HEK293 (cell line): ENCODE measurements at regions not wholly inside any gene's neighbourhood (a gene's known extent, or its start where the extent isn't known, plus 50 kb on each side); places are given as distances from the start of the nearest gene placed in this dataset.

Experiments used
- CTCF ChIA-PET: fragments of 350-600 bp; formaldehyde crosslinking; extraction: SDS; loops from one replicate; lab custom pipeline; 2021; ENCODE audit warnings: antibody characterized with exemption; lab: Yijun Ruan, JAX
- POLR2A ChIA-PET: fragments of 300-600 bp; formaldehyde crosslinking; extraction: SDS; loops from one replicate; lab custom pipeline; 2020; ENCODE audit warnings: antibody characterized with exemption, inconsistent platforms; lab: Yijun Ruan, JAX
- H3K27ac ChIP-seq: fragments of 200-500 bp; sonication (Bioruptor generic); 2 replicates; pipeline ENCODE4 v1.5.1; 2014; ENCODE audit warnings: low read depth, low read length, control low read depth, inconsistent platforms; ENCODE audit errors: extremely low read depth
- H3K36me3 ChIP-seq, 2 experiments: fragments of 200-500 bp in 1 of 2; sonication (Bioruptor generic) in 1 of 2; 1 replicate in 1 of 2; 2 replicates in 1 of 2; pipeline ENCODE4 v1.5.1; 2014 to 2017; ENCODE audit warnings: inconsistent platforms in 2 of 2, low read length in 2 of 2; ENCODE audit not compliant: control insufficient read depth in 2 of 2, insufficient read depth in 1 of 2
- H3K4me1 ChIP-seq: fragments of 200-500 bp; sonication (Bioruptor generic); 2 replicates; pipeline ENCODE4 v1.5.1; 2014; ENCODE audit warnings: mild to moderate bottlenecking, low read length, inconsistent platforms; ENCODE audit not compliant: control insufficient read depth, insufficient read depth
- H3K4me3 ChIP-seq: 2 replicates; pipeline ENCODE4 v1.5.1; 2011; ENCODE audit warnings: low read depth, mild to moderate bottlenecking, control low read depth, low read length, moderate library complexity
- H3K9me3 ChIP-seq: fragments of 200-500 bp; sonication (Bioruptor generic); 2 replicates; pipeline ENCODE4 v1.5.1; 2014; ENCODE audit warnings: low read depth, low read length, inconsistent platforms; ENCODE audit not compliant: control insufficient read depth, insufficient read depth
- FEZF1 ChIP-seq: fragments of 450-650 bp; formaldehyde crosslinking; IDR thresholded peaks from 2 replicates; pipeline ENCODE4 v1.5.1; 2016; ENCODE audit warnings: missing biosample characterization, missing genetic modification characterization
- RBAK ChIP-seq: fragments of 450-650 bp; formaldehyde crosslinking; IDR thresholded peaks from 2 replicates; pipeline ENCODE4 v1.5.1; 2016; ENCODE audit warnings: missing biosample characterization, missing genetic modification characterization
- REST ChIP-seq: fragments of 450-650 bp; formaldehyde crosslinking; IDR thresholded peaks from 2 replicates; pipeline ENCODE4 v1.5.1; 2016; ENCODE audit warnings: missing biosample characterization, missing genetic modification characterization
- WT1 ChIP-seq: fragments of 450-650 bp; formaldehyde crosslinking; IDR thresholded peaks from 2 replicates; pipeline ENCODE4 v1.5.1; 2016; ENCODE audit warnings: missing biosample characterization, missing genetic modification characterization
- ZBTB8A ChIP-seq: fragments of 450-650 bp; formaldehyde crosslinking; IDR thresholded peaks from 2 replicates; pipeline ENCODE4 v1.5.1; 2016; ENCODE audit warnings: missing biosample characterization, missing genetic modification characterization
- ZFP69B ChIP-seq: fragments of 450-650 bp; formaldehyde crosslinking; IDR thresholded peaks from 2 replicates; pipeline ENCODE4 v1.5.1; 2016; ENCODE audit warnings: missing biosample characterization, missing genetic modification characterization
- ZNF112 ChIP-seq: fragments of 450-650 bp; formaldehyde crosslinking; IDR thresholded peaks from 2 replicates; pipeline ENCODE4 v1.5.0; 2017; ENCODE audit warnings: missing biosample characterization, missing genetic modification characterization
- ZNF140 ChIP-seq: fragments of 450-650 bp; formaldehyde crosslinking; IDR thresholded peaks from 2 replicates; pipeline ENCODE4 v1.5.1; 2016; ENCODE audit warnings: missing biosample characterization, missing genetic modification characterization
- ZNF175 ChIP-seq: fragments of 450-650 bp; formaldehyde crosslinking; IDR thresholded peaks from 2 replicates; pipeline ENCODE4 v1.5.1; 2016; ENCODE audit warnings: missing biosample characterization, missing genetic modification characterization
- ZNF211 ChIP-seq: fragments of 450-650 bp; formaldehyde crosslinking; IDR thresholded peaks from 2 replicates; pipeline ENCODE4 v1.5.1; 2016; ENCODE audit warnings: low read depth, missing biosample characterization, missing genetic modification characterization
- ZNF239 ChIP-seq: fragments of 450-650 bp; formaldehyde crosslinking; IDR thresholded peaks from 2 replicates; pipeline ENCODE4 v1.5.1; 2016; ENCODE audit warnings: missing biosample characterization, missing genetic modification characterization
- ZNF274 ChIP-seq, 2 experiments: fragments of 200-500 bp in 1 of 2; fragments of 450-650 bp in 1 of 2; sonication (Bioruptor generic) in 1 of 2; formaldehyde crosslinking in 1 of 2; IDR thresholded peaks; 2 replicates each; pipeline versions ENCODE4 v1.5.1 to v1.6.1; 2014 to 2016; ENCODE audit warnings: borderline replicate concordance in 1 of 2, inconsistent platforms in 1 of 2, low read length in 1 of 2, missing biosample characterization in 1 of 2, missing genetic modification characterization in 1 of 2
- ZNF37A ChIP-seq: fragments of 450-650 bp; IDR thresholded peaks from 2 replicates; pipeline ENCODE4 v1.5.1; 2018; ENCODE audit warnings: missing biosample characterization, missing genetic modification characterization
- ZNF518A ChIP-seq: fragments of 450-650 bp; formaldehyde crosslinking; conservative IDR thresholded peaks from 2 replicates; pipeline ENCODE4 v1.5.1; 2016; ENCODE audit warnings: low read depth, missing biosample characterization, missing genetic modification characterization
- ZNF548 ChIP-seq: fragments of 450-650 bp; formaldehyde crosslinking; IDR thresholded peaks from 2 replicates; pipeline ENCODE4 v1.5.1; 2016; ENCODE audit warnings: missing biosample characterization, missing genetic modification characterization
- ZNF639 ChIP-seq: fragments of 450-650 bp; formaldehyde crosslinking; IDR thresholded peaks from 2 replicates; pipeline ENCODE4 v1.5.1; 2016; ENCODE audit warnings: missing biosample characterization, missing genetic modification characterization
- ZNF664 ChIP-seq: fragments of 450-650 bp; formaldehyde crosslinking; IDR thresholded peaks from 2 replicates; pipeline ENCODE4 v1.5.1; 2016; ENCODE audit warnings: missing biosample characterization, missing genetic modification characterization
- ZNF670 ChIP-seq: fragments of 450-650 bp; formaldehyde crosslinking; IDR thresholded peaks from 2 replicates; pipeline ENCODE4 v1.5.1; 2016; ENCODE audit warnings: missing biosample characterization, missing genetic modification characterization, low read depth
- ZNF701 ChIP-seq: fragments of 450-650 bp; formaldehyde crosslinking; IDR thresholded peaks from 2 replicates; pipeline ENCODE4 v1.5.1; 2016; ENCODE audit warnings: missing biosample characterization, missing genetic modification characterization
- ZNF830 ChIP-seq: fragments of 450-650 bp; IDR thresholded peaks from 2 replicates; pipeline ENCODE4 v1.5.0; 2018; ENCODE audit warnings: missing biosample characterization, missing genetic modification characterization, low read depth, mild to moderate bottlenecking, moderate library complexity
- ZNF837 ChIP-seq: fragments of 450-650 bp; formaldehyde crosslinking; IDR thresholded peaks from 2 replicates; pipeline ENCODE4 v1.5.1; 2016; ENCODE audit warnings: missing biosample characterization, missing genetic modification characterization

GRCh38 chr2:57685032-57685431, 361.6 kb upstream of the VRK2 start:
- TF ChIP-seq ZBTB8A (tag by site-specific recombination) (no peak), RBAK (tag by site-specific recombination) (no peak), ZNF701 (tag by site-specific recombination) (no peak), ZNF211 (tag by site-specific recombination) (no peak), ZNF664 (tag by site-specific recombination) (no peak), ZNF140 (tag by site-specific recombination) (no peak), ZNF837 (tag by site-specific recombination) (no peak)
- POLR2A ChIA-PET, result no interaction called here
- CTCF ChIA-PET, result no interaction called here
- no peak overlapping the region for H3K27ac ChIP-seq
- H3K9me3 ChIP-seq, result no peaks in the 10 kb centered on the region
- no peaks in the 10 kb centered on the region for H3K36me3 ChIP-seq
- H3K4me1 ChIP-seq, result no peaks in the 10 kb centered on the region
- H3K4me3 ChIP-seq, result no peak overlapping the region

- TF ChIP-seq ZNF239 (tag by site-specific recombination) (no peak), ZNF548 (tag by site-specific recombination) (no peak), WT1 (tag by site-specific recombination) (no peak), ZFP69B (no peak), ZNF518A (tag by site-specific recombination) (no peak), ZNF830 (tag by site-specific recombination) (no peak), REST (tag by site-specific recombination) (no peak)
- TF ChIP-seq, all 188 proteins: peak for 0
- POLR2A ChIA-PET, result no interaction called here
- H3K27ac ChIP-seq, result no peak overlapping the region
- CTCF ChIA-PET, result interaction anchor here (0.7 kb wide), 1 partner anchor 83 kb away, joined by 3 read pairs; no protein-coding TSS in a partner anchor
- no peaks in the 10 kb centered on the region for H3K36me3 ChIP-seq
- H3K4me1 ChIP-seq, result no peaks in the 10 kb centered on the region
- no peaks in the 10 kb centered on the region for H3K9me3 ChIP-seq
- H3K4me3 ChIP-seq, result no peak overlapping the region
Measured at GRCh38 chr2:57692395-57692794, 354.2 kb upstream of the VRK2 start.

GRCh38 chr2:57693177-57693576, 353.4 kb upstream of the VRK2 start:
- Histone ChIP-seq H3K4me1 (no peaks in the 10 kb centered on the region), H3K9me3 (no peaks in the 10 kb centered on the region), H3K27ac (no peak overlapping the region), H3K36me3 (no peaks in the 10 kb centered on the region), H3K4me3 (no peak overlapping the region)
- ChIA-PET CTCF (interaction anchor here (0.6 kb wide), 1 partner anchor 392 kb away, joined by 3 read pairs; no protein-coding TSS in a partner anchor), POLR2A (no interaction called here)
- no peak for TF ChIP-seq ZFP69B
- TF ChIP-seq ZNF175 (tag by site-specific recombination), result no peak
- no peak for TF ChIP-seq ZNF112
- no peak for TF ChIP-seq ZNF670
- TF ChIP-seq FEZF1 (tag by site-specific recombination), result no peak
- no peak for TF ChIP-seq ZNF639 (tag by site-specific recombination)
- TF ChIP-seq ZNF37A (tag by site-specific recombination), result no peak
- TF ChIP-seq ZNF274 (IDR thresholded peaks at IDR 0.05; ENCODE audit: low read length), result no peak
- no peak for TF ChIP-seq ZNF274 (tag by site-specific recombination; IDR thresholded peaks at IDR 0.05; ENCODE audit: borderline replicate concordance)
